ENCODE measurements at regions not wholly inside any gene's neighbourhood (a gene's known extent, or its start where the extent isn't known, plus 50 kb on each side); places are given as distances from the start of the nearest gene placed in this dataset.

DNA sequence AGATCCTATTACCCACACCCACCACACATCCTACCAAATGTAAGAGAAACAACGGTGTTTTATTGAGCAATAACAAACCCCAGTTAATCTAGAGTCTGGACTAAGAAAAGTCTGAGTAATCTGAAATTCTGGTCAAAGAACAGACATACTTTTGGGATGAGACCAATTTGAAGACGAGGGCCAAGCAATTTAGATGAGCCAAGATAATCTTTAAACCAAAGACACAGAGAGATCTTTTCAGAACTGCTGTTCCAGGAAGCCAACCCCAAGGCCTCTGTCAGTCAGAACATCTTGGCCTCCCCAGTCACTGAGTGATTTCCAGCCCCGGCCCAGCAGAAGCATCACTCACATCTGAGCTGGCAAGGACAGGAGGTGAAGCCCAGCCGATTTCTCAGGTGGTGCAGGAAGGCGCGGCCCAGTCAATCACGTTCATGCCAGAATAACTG is 118.5 kb upstream of the SYNDIG1 start:
- no peak for TF ChIP-seq CTCF (IDR thresholded peaks at IDR 0.05)
- TF ChIP-seq POLR2A (IDR thresholded peaks at IDR 0.05), result no peak
- TF ChIP-seq POLR2AphosphoS5 (IDR thresholded peaks at IDR 0.05; ENCODE audit: insufficient read depth in 1 of 2, low read depth in 1 of 2), result no peak

All from vagina (tissue), 2 donors.